IMR-90 (cell line): ENCODE measurements at regions not wholly inside any gene's neighbourhood (a gene's known extent, or its start where the extent isn't known, plus 50 kb on each side); places are given as distances from the start of the nearest gene placed in this dataset.

Source experiments
- BHLHE40 ChIP-seq: fragments of 150-350 bp; IDR thresholded peaks from 2 replicates; pipeline ENCODE4 v1.6.1; 2016; ENCODE audit warnings: mild to moderate bottlenecking, low read depth, low read length
- CEBPB ChIP-seq: IDR thresholded peaks from 2 replicates; pipeline ENCODE4 v1.6.1; 2012; ENCODE audit warnings: low read depth, low read length, improper control_type of control experiment
- MAFK ChIP-seq: IDR thresholded peaks from 2 replicates; pipeline ENCODE4 v1.6.1; 2012; ENCODE audit warnings: low read depth, low read length, improper control_type of control experiment
- POLR2A ChIP-seq: IDR thresholded peaks from 2 replicates; pipeline ENCODE4 v1.6.1; 2012; ENCODE audit warnings: mild to moderate bottlenecking, low read depth, low read length
- RAD21 ChIP-seq: IDR thresholded peaks from 2 replicates; pipeline ENCODE4 v1.6.1; 2012; ENCODE audit warnings: low read length, improper control_type of control experiment
- RCOR1 ChIP-seq: IDR thresholded peaks from 2 replicates; pipeline ENCODE4 v1.6.1; 2012; ENCODE audit warnings: mild to moderate bottlenecking, low read length, improper control_type of control experiment; ENCODE audit not compliant: insufficient replicate concordance
- RFX5 ChIP-seq: IDR thresholded peaks from 2 replicates; pipeline ENCODE4 v1.8.0; 2012; ENCODE audit warnings: low read depth, mild to moderate bottlenecking, low read length, moderate library complexity
- SMC3 ChIP-seq: fragments of 150-350 bp; IDR thresholded peaks from 2 replicates; pipeline ENCODE4 v1.6.1; 2016; ENCODE audit warnings: low read depth, mild to moderate bottlenecking, antibody characterized with exemption, low read length, moderate library complexity
- TF ChIP-seq, protein P1 (sequence below): conservative IDR thresholded peaks from 2 replicates; pipeline ENCODE4 v1.5.1; 2012; ENCODE audit warnings: mild to moderate bottlenecking, low read depth, low read length, improper control_type of control experiment

DNA sequence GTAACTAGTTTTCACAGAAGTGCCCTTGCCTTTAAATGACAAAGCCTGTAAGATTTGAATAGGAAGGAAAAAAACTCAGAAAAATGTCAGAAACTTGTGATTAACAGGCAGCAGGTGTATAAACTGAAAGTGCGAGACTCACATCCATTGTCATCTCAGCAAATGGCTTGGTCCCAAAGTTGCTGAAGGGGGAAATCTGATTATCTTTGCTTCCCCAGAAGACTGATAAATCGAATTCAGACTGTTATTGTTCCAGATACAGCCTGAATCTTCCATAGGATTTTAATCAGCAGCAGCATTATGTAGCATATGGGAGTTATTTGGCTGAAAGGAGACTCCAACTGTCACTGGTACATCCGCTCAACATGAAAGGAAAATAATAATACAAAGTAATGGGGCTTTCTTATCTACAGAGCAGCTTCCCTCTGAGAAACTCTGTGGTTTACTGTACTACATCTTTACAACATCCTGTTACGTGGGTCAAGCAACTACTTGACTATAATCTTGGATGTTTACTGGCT lies 550.4 kb upstream of the CCDC54 start:
- TF ChIP-seq RCOR1: no peak
- TF ChIP-seq, protein P1, sequence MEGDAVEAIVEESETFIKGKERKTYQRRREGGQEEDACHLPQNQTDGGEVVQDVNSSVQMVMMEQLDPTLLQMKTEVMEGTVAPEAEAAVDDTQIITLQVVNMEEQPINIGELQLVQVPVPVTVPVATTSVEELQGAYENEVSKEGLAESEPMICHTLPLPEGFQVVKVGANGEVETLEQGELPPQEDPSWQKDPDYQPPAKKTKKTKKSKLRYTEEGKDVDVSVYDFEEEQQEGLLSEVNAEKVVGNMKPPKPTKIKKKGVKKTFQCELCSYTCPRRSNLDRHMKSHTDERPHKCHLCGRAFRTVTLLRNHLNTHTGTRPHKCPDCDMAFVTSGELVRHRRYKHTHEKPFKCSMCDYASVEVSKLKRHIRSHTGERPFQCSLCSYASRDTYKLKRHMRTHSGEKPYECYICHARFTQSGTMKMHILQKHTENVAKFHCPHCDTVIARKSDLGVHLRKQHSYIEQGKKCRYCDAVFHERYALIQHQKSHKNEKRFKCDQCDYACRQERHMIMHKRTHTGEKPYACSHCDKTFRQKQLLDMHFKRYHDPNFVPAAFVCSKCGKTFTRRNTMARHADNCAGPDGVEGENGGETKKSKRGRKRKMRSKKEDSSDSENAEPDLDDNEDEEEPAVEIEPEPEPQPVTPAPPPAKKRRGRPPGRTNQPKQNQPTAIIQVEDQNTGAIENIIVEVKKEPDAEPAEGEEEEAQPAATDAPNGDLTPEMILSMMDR: no peak
- TF ChIP-seq MAFK: no peak
- TF ChIP-seq POLR2A: no peak
- no peak for TF ChIP-seq RAD21
- no peak for TF ChIP-seq CEBPB
- TF ChIP-seq BHLHE40: no peak
- no peak for TF ChIP-seq SMC3
- no peak for TF ChIP-seq RFX5
